ENCODE measurements at regions not wholly inside any gene's neighbourhood (a gene's known extent, or its start where the extent isn't known, plus 50 kb on each side); places are given as distances from the start of the nearest gene placed in this dataset.
"Not testable (repeated sequence)": the region's sequence is repeated elsewhere in the genome, so short reads cannot be mapped to it uniquely, and the experiment has no call there.

GRCh38 chr12:74595696-74596095 lies 58.1 kb downstream of the ATXN7L3B start:
- FAIRE-seq (no peak), DNase-seq (ENCODE audit: insufficient read length, low spot score) (no peak)
- TF ChIP-seq POLR2A (IDR thresholded peaks at IDR 0.05; ENCODE audit: low read depth, low read length), result no peak

GRCh38 chr12:74598819-74599218 lies 61.2 kb downstream of the ATXN7L3B start:
- FAIRE-seq (no peak), DNase-seq (ENCODE audit: insufficient read length, low spot score) (peak; percentile 4)
- TF ChIP-seq POLR2A (IDR thresholded peaks at IDR 0.05; ENCODE audit: low read depth, low read length), result no peak

GRCh38 chr12:74599932-74600331 lies 62.3 kb downstream of the ATXN7L3B start:
- no peak for DNase-seq (ENCODE audit: insufficient read length, low spot score)
- no peak for TF ChIP-seq POLR2A (IDR thresholded peaks at IDR 0.05; ENCODE audit: low read depth, low read length)
- no peak for FAIRE-seq

GRCh38 chr12:74600817-74601216 lies 63.2 kb downstream of the ATXN7L3B start:
- not testable (repeated sequence) for FAIRE-seq; DNase-seq (ENCODE audit: insufficient read length, low spot score)

GRCh38 chr12:74602881-74603672 lies 65.4 kb downstream of the ATXN7L3B start:
- DNase-seq (ENCODE audit: insufficient read length, low spot score) (no peak), FAIRE-seq (no peak)
- no peak for TF ChIP-seq POLR2A (IDR thresholded peaks at IDR 0.05; ENCODE audit: low read depth, low read length)

GRCh38 chr12:74608231-74608775 lies 70.7 kb downstream of the ATXN7L3B start:
- TF ChIP-seq POLR2A (IDR thresholded peaks at IDR 0.05; ENCODE audit: low read depth, low read length), result no peak
- FAIRE-seq, result no peak

GRCh38 chr12:74610711-74611110 lies 73.1 kb downstream of the ATXN7L3B start:
- no peak for DNase-seq (ENCODE audit: insufficient read length, low spot score)
- no peak for TF ChIP-seq POLR2A (IDR thresholded peaks at IDR 0.05; ENCODE audit: low read depth, low read length)
- no peak for FAIRE-seq

More at GRCh38 chr12:74608231-74608775, 70.7 kb downstream of the ATXN7L3B start:
- DNase-seq (ENCODE audit: insufficient read length, low spot score), result no peak

- DNase-seq (ENCODE audit: insufficient read length, low spot score), result no peak
- FAIRE-seq, result no peak
- no peak for TF ChIP-seq POLR2A (IDR thresholded peaks at IDR 0.05; ENCODE audit: low read depth, low read length)
These were observed 76.8 kb downstream of the ATXN7L3B start for GRCh38 chr12:74614426-74614825.

- TF ChIP-seq POLR2A (IDR thresholded peaks at IDR 0.05; ENCODE audit: low read depth, low read length), result no peak
- FAIRE-seq, result no peak
- DNase-seq (ENCODE audit: insufficient read length, low spot score), result no peak
These were observed 81.4 kb downstream of the ATXN7L3B start for GRCh38 chr12:74619084-74619483.

GRCh38 chr12:74619884-74620283 lies 82.2 kb downstream of the ATXN7L3B start:
- FAIRE-seq (no peak), DNase-seq (ENCODE audit: insufficient read length, low spot score) (no peak)
- TF ChIP-seq POLR2A (IDR thresholded peaks at IDR 0.05; ENCODE audit: low read depth, low read length), result no peak

GRCh38 chr12:74620921-74621320 lies 83.3 kb downstream of the ATXN7L3B start:
- DNase-seq (ENCODE audit: insufficient read length, low spot score), result no peak
- no peak for TF ChIP-seq POLR2A (IDR thresholded peaks at IDR 0.05; ENCODE audit: low read depth, low read length)
- peak; percentile 15 for FAIRE-seq

- DNase-seq (ENCODE audit: insufficient read length, low spot score) (no peak), FAIRE-seq (no peak)
- no peak for TF ChIP-seq POLR2A (IDR thresholded peaks at IDR 0.05; ENCODE audit: low read depth, low read length)
These were observed 86.6 kb downstream of the ATXN7L3B start for GRCh38 chr12:74624201-74624600.

- no peak for DNase-seq (ENCODE audit: insufficient read length, low spot score)
- TF ChIP-seq POLR2A (IDR thresholded peaks at IDR 0.05; ENCODE audit: low read depth, low read length), result no peak
- no peak for FAIRE-seq
These were observed 88.8 kb downstream of the ATXN7L3B start for GRCh38 chr12:74626397-74626796.

GRCh38 chr12:74641262-74641661 lies 103.6 kb downstream of the ATXN7L3B start:
- no peak for DNase-seq (ENCODE audit: insufficient read length, low spot score)
- no peak for TF ChIP-seq POLR2A (IDR thresholded peaks at IDR 0.05; ENCODE audit: low read depth, low read length)
- FAIRE-seq, result no peak

GRCh38 chr12:74641694-74642093 lies 104.1 kb downstream of the ATXN7L3B start:
- no peak for TF ChIP-seq POLR2A (IDR thresholded peaks at IDR 0.05; ENCODE audit: low read depth, low read length)
- no peak for DNase-seq (ENCODE audit: insufficient read length, low spot score)
- FAIRE-seq, result no peak
